ENCODE measurements at regions not wholly inside any gene's neighbourhood (a gene's known extent, or its start where the extent isn't known, plus 50 kb on each side); places are given as distances from the start of the nearest gene placed in this dataset.
"Not testable (repeated sequence)": the region's sequence is repeated elsewhere in the genome, so short reads cannot be mapped to it uniquely, and the experiment has no call there.

DNA sequence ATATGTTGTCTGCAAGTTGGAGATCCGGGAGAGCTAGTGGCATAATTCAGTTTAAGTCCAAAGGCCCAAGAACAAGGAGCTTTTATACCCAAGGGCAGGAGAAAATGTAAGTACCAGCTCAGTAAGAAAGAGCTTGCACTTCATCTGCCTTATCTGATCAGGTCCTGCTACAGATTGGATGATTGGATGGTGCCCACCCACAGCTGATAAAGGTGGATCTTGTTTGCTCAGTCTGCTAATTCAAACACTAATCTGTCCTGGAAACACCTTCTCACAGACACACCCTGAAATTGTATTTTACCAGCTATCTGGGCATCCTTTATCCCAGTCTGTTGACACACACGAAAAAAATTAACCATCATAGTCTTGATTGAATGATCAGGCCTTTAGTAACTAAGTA is 230.7 kb upstream of the SLC16A7 start:
- in situ Hi-C loops (cut with MboI; ENCODE audit: low sequenced_read_pairs): no loop called here

DNA sequence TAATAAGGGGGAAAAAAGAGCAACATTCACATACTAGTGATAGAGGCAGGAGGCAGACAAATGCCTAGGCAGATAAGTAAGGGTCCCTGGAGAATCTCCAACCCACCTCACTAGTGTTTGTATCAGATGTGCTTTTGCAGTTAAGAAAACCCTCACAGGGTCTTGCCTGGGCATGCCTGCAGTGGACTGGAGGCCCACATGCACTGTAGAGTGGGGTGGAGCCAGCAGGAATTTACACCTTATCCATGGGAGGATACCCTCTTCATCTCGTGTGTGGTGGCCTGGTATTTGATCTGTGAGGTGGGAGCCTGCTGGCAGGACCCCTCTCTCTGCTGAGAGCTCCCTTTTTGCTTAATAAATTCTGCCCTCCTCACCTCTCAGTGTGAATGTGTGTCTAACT is 238.0 kb upstream of the SLC16A7 start:
- in situ Hi-C loops (cut with MboI; ENCODE audit: low sequenced_read_pairs): no loop called here

DNA sequence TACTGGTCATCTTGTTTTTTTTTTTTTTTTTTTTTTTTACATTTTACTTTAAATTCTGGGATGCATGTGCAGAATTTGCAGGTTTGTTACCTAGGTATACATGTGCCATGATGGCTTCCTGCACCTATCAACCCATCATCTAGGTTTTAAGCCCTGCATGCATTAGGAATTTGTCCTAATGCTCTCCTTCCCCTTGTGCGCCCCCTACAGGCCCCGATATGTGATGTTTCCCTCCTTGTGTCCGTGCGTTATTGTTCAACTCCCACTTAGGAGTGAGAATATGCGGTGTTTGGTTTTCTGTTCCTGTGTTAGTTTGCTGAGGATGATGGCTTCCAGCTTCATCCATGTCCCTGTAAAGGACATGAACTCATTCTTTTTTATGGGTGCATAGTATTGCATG is 249.6 kb upstream of the SLC16A7 start:
- in situ Hi-C loops (cut with MboI; ENCODE audit: low sequenced_read_pairs): not testable (repeated sequence)

DNA sequence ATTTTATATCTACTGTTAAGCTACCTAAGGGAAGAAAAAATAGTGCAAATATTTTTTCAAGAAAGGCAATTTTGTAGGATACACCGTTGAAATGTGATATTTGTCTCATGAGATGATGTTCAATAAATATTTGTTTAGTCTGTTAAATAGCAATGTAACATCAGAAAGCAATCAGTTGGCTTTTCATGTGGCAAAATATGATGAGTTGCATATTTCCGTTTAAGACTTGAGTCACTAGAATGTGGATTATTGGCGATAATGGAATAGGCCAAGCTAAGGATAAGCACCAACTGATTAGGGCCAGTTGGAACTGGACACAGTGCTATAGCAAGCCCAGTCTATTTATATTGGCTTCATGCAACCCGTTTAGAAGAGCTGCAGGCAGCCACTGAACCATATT is 250.4 kb upstream of the SLC16A7 start:
- in situ Hi-C loops (cut with MboI; ENCODE audit: low sequenced_read_pairs): no loop called here

DNA sequence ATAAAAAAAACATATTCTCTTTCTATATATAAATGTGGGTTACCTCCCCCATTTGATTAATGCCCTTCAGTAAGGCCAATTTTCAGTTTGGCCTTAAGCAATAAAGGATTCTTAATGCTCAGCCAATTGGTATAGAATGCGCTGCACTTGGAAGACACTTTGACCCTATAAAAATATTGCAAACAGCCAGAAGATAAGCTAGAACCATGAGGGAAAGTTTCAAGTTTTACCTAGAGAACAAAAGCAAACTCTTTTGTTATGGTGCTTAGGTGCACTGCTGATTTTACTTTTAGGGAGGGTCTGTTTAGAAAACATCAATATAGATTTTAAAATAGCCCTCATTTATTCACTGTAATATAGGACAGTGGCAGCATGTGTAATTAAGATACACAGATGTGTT is 251.6 kb upstream of the SLC16A7 start:
- in situ Hi-C loops (cut with MboI; ENCODE audit: low sequenced_read_pairs): no loop called here

DNA sequence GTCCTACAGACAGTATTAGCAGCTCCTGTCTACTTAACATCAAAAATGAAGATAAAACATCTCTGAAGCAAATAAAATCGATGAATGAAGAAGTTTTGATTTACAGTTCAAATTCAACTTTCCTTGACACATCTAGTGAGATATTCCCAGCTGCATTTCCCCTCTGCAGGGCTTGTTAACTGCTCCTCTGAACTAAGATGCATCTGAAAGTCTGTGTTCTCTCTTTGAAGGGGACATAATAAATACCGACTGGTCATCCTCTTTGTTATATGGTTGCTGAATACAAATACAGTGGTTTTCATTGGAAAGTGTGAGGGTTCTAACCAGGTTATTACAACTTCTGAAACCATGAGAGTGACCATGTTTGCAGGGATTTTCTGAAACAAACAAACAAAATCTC is 266.4 kb upstream of the SLC16A7 start:
- in situ Hi-C loops (cut with MboI; ENCODE audit: low sequenced_read_pairs): no loop called here

DNA sequence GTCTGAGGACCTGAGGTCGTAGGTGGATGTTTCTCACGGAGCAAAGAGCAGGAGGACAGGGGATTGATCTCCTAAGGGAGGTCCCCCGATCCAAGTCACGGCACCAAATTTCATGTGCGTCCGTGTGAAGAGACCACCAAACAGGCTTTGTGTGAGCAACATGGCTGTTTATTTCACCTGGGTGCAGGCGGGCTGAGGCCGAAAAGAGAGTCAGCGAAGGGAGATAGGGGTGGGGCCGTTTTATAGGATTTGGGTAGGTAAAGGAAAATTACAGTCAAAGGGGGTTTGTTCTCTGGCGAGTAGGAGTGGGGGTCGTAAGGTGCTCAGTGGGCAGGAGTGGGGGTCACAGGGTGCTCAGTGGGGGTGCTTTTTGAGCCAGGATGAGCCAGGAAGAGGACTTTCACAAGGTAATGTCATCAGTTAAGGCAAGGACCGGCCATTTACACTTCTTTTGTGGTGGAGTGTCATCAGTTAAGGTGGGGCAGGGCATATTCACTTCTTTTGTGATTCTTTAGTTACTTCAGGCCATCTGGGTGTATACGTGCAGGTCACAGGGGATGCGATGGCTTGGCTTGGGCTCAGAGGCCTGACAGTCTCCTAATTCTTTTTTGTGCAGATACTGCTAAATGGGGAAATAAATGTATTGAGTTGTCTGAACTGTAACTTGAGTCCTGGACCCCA is 267.3 kb upstream of the SLC16A7 start:
- in situ Hi-C loops (cut with MboI; ENCODE audit: low sequenced_read_pairs): not testable (repeated sequence)

DNA sequence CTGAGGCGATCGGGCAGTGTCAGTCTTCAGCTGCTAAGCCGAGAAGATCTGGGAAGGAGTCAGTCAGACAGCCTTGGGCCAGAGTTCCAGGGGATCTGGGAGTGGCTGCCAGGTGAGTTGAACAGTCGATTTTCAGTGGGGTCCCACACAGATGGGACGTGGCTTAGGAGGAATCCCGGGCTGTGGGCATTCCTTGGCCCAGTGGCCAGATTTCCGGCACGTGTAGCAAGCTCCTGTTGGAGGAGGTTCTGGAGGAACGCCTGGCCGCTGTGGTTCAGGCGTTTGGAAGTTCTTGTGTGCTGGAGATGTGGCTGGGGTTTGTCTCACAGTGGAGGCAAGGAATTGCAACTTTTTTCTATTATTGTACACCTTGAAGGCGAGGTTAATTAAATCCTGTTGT is 269.4 kb upstream of the SLC16A7 start:
- in situ Hi-C loops (cut with MboI; ENCODE audit: low sequenced_read_pairs): not testable (repeated sequence)

DNA sequence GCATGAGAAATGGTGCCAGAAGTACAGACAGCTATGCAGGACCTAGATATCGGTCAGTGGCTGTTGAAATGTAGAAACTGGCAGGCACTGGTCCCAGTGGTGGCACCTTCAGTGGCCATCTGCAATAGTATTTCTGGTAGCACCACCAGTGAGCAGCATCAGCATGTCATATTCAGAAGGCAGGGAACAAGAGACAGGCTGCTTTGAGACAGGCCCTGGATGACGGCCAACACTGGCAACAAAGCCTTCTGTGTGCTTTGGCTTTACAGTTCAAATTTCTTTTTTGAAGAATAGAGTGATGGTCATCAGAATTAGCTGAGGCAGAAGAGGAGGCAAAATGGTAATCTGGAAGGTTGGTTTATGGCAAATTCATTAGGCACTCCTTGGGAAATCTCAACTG is 273.4 kb upstream of the SLC16A7 start:
- in situ Hi-C loops (cut with MboI; ENCODE audit: low sequenced_read_pairs): no loop called here

DNA sequence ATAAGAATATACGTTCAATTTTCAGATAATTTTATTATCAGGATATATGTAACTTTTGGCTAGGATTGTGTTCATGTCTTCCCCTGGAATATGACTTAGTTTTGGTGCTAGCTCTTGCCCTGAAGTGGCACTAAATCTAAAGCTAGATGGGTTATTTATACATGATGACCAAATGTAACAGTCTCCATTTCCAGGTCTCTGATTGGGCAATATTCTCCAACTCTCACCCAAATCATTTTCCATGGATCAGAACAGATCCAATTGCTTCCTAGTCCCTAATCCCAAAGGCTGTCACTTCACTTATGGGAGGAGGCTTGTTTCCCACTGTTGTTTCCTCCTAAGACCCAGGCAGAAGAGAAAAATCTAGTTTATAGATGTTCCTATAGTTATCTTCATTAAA is 274.6 kb upstream of the SLC16A7 start:
- in situ Hi-C loops (cut with MboI; ENCODE audit: low sequenced_read_pairs): no loop called here

DNA sequence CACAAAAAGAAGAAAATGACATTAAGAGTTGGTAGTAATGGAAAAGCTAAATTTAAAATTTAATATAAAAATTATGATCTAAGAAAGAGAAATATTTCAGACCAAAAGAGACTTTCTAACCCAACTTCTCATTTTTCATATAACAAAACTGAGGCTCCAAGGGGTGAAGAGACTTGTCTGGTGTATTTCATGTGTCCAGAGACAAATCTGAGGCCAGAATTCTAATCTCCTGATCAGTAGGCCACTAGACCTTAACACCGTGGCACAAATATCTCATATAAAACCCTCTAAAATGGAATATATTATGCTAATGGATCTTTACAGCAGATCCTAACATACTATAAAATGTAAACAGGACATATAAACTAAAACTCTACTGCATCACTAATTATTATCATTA is 275.7 kb upstream of the SLC16A7 start:
- in situ Hi-C loops (cut with MboI; ENCODE audit: low sequenced_read_pairs): no loop called here

DNA sequence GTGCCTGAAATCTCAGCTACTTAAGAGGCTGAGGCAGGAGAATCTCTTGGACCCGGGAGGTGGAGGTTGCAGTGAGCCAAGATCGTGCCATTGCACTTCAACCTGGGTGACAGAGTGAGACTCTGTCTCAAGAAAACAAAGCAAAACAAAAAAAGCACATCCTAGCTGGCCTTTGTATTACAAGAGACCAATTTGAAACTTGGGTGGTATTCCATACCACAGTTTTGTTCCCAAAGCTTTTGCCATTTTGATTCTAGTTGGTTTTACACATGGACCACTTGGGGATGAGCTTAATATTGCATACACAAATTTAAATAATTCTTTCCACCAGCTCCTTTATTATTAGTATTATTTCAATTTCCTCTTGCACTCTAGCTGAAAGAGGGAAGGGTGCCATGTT is 276.9 kb upstream of the SLC16A7 start:
- in situ Hi-C loops (cut with MboI; ENCODE audit: low sequenced_read_pairs): no loop called here

DNA sequence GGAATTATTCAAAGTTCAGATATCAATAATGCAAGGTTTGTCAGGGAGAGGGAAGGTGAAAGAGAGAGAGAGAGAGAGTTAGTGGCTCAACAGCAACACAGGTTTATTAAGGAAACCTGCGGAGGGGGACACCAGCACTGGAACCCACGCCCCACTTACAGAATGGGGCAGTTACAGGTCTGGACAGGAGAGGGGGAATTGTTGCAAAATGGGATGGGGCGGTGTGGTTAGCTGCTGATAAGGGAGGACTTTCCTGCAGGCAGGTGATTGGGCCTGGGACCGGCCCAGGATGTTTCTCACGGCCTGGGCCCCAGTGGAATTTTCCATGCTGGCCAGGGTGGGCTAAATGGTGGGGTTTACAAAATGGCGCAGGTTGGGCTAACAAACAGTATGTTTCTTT is 278.2 kb upstream of the SLC16A7 start:
- in situ Hi-C loops (cut with MboI; ENCODE audit: low sequenced_read_pairs): no loop called here

DNA sequence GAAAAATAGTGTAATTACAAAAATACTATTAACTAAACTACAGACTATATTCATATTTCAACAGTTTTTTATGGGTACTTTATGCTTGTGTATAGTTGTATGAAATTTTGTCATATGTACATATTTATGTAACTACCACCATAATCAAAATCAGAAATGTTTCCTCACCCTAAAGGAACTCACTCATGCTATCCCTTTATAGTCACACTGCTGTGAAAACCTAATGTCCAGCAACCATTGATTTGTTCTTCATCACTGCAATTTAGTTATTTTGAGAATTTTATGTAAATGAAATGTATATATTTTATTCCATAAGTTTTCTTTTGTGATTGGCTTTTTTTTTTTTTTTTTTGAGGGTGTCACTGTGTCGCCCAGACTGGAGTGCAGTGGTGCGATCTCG is 278.9 kb upstream of the SLC16A7 start:
- in situ Hi-C loops (cut with MboI; ENCODE audit: low sequenced_read_pairs): no loop called here

DNA sequence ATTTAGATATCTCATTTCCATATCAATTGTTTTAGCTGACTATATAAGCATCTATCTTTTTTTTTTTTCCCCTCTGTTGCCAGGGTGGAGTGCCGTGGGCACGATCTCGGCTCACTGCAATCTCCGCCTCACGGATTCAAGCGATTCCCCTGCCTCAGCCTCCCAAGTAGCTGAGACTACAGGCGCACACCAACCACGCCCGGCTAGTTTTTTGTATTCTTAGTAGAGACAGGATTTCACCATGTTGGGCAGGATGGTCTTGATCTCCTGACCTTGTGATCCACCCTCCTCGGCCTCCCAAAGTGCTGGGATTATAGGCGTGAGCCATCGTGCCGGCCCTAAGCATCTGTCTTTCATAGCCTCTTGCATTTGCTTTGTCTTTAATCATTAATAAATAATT is 279.5 kb upstream of the SLC16A7 start:
- in situ Hi-C loops (cut with MboI; ENCODE audit: low sequenced_read_pairs): not testable (repeated sequence)

DNA sequence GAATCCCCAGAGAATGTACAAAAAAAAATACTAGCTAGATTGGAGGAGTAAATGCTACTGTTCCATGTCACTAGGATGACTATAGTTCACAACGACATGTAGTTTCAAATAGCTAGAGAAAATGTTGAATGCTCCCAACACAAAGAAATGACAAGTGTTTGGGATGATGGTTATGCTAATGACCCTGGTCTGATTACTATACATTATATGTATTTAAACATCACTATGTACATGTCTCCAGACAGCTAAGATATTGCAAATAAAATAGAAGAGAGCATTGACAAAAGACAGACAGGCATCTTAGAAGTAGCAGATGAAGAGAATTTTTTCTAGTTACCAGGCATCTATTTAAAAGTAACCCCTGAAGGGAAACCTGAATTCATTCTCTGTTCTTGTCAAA is 281.6 kb upstream of the SLC16A7 start:
- in situ Hi-C loops (cut with MboI; ENCODE audit: low sequenced_read_pairs): no loop called here

DNA sequence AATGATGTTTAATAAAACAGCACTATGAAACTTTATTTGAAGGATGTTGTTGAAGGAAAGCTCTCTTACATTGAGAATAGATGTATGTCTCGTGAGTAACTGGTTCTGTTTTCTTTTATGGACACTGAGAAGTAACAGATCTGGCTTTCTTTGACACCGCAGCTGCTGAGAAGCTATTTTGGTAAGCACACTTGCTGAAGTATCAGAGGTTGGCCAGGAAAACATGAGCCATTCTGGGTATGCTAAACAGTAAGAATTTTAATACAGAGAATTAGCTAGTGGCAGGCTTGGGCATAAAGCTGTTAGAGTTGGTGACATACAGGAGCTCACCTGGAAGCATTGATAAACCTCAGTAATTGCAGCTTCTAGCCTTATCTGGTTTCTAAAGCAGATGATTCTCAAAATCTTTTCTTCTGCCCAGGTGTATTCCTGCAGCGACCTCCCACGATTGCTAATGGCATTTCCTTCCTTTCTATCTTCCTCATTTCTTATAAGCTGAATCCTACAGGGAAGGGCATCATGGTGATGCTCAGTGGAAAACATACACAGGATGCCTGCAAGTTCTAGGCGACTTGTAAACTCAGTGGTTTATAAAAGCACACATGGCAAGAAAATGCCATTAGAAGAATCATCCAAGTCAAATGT is 291.6 kb upstream of the SLC16A7 start:
- in situ Hi-C loops (cut with MboI; ENCODE audit: low sequenced_read_pairs): no loop called here

DNA sequence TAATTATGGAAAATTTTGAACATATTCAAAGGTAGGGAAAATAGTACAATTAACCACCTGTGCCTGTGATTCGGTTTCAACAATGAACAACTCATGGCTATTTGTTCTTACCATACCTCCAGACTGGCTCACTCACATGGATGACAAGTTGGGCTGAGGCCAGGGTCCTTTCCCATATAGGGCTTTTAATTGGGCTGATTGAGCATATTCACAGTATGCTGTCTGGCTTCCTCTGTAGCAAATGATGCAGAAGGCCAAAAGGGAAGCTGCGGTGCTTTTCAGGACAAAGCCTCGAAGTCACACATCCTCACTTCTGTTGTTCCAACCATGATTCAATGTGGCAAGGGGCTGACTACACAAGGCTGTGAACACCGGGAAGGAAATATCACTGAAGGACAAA is 297.5 kb upstream of the SLC16A7 start:
- in situ Hi-C loops (cut with MboI; ENCODE audit: low sequenced_read_pairs): no loop called here

DNA sequence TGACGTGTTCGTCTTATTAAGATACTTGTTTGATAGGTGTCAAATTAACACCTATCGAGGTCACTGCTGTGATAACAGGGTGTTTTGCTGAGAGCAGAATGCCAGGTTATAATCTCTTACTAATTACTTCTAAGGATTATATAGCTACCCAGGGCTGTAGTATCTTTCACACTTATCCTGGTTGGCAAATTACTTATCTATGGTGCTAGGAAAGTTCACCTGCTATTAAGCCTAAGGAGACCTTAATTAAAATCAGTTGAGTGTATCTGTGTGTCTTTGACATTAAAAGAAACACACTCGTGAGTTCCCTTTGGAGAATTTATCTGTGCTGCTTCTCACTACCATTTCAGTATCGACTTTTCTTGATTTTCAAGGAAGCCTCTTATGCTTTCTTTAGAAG is 301.6 kb upstream of the SLC16A7 start:
- in situ Hi-C loops (cut with MboI; ENCODE audit: low sequenced_read_pairs): no loop called here

DNA sequence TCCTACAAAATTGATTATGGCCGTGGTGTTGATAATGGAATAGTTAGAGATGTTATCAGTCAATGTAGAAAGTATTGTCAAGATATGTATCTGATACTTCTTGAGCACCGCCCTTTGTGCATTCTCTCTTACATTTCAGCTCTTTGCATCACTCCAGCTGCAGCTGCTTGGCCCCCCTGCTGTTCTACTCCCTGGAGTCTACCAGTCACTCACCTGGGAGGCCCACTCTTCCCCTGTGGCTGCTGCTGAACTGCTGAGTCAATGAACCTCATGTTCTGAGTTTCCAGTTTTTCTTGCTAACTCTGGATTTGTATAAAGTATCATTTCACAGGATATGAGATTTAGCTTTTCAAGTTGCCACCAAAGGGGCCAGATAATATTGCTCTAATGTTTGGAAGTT is 312.8 kb upstream of the SLC16A7 start:
- in situ Hi-C loops (cut with MboI; ENCODE audit: low sequenced_read_pairs): no loop called here

DNA sequence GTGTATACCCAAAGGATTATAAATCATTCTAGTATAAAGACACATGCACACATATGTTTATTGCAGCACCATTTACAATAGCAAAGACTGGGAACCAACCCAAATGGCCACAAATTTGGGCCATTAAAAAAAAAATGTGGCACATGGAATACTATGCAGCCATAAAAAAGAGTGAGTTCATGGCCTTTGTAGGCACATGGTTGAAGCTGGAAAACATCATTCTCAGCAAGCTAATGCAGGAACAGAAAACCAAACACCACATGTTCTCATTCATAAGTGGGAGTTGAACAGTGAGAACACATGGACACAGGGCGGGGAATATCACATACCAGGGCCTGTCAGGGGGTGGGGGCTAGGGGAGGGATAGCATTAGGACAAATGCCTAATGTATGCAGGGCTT is 322.3 kb upstream of the SLC16A7 start:
- in situ Hi-C loops (cut with MboI; ENCODE audit: low sequenced_read_pairs): not testable (repeated sequence)

DNA sequence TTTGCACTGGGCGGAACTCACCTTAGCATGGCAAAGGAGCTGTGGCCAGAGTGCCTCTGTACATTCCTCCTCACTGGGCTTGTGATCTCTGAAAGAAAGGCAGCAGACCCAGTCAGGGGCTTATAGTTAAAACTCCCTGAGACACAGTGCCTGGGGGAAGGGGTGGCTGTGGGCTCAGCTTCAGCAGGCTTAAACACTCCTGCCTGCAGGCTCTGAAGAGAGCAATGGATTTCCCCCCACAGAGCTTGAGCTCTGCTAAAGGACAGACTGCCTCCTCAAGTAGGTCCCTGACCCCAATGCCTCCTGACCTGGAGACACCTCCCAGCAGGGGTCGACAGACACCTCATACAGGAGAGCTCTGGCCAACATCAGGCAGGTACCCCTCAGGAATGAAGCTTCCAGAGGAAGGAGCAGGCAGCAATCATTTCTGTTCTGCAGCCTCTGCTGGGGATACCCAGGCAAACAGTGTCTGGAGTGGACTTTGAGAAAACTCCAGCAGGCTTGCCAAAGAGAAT is 327.5 kb upstream of the SLC16A7 start:
- in situ Hi-C loops (cut with MboI; ENCODE audit: low sequenced_read_pairs): no loop called here

DNA sequence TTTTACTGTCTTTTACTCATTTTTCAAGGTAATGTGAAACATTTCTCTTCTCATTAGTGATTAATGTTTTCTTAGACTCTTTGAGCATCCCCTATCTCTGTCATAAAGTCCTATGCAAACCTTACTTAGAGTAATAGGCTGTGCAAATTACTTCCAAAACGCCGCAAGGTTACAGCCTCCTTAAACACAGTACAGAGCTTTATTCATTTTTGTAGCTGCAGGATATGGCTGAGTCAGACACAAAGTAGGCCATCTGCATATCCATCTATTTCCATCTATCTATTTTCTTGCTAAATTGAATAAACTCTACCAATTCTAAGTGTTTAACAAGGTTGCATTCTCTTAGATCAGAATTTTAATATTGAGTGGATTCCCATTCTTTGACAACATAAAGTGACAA is 335.6 kb upstream of the SLC16A7 start:
- in situ Hi-C loops (cut with MboI; ENCODE audit: low sequenced_read_pairs): no loop called here

Data from HL-60/S4 treated with phorbol 12-myristate 13-acetate at 8.2 ng/mL for 4 days and 3 days (cell line).